GM12878 (cell line): ENCODE measurements at regions not wholly inside any gene's neighbourhood (a gene's known extent, or its start where the extent isn't known, plus 50 kb on each side); places are given as distances from the start of the nearest gene placed in this dataset.

ENCODE experiments used
- ATAC-seq: fragments of 200-7000 bp; cut with Tn5 transposase; 3 replicates; pipeline ENCODE4 v1.9.1; 2020; ENCODE audit warnings: mild to moderate bottlenecking, moderate library complexity
- BruUV-seq: library from RNA; stranded (reverse); fragments of 400-500 nt; replicated peaks from 2 replicates; lab custom pipeline; 2021; lab: Mats Ljungman, UMichigan
- CTCF ChIA-PET: fragments of 300-600 bp; sonication (Branson Sonifier 250); formaldehyde crosslinking; extraction: SDS; loops from one replicate; lab custom pipeline; 2021; ENCODE audit warnings: inconsistent platforms; lab: Yijun Ruan, JAX
- POLR2A ChIA-PET: fragments of 350-600 bp; formaldehyde crosslinking; extraction: SDS; loops from one replicate; lab custom pipeline; 2021; ENCODE audit warnings: inconsistent platforms; lab: Charles Lee
- RAD21 ChIA-PET: fragments of 300-600 bp; sonication (Branson Sonifier 250); formaldehyde crosslinking; loops from one replicate; lab custom pipeline; 2023; ENCODE audit warnings: antibody characterized with exemption; ENCODE audit not compliant: unreplicated experiment; lab: Charles Lee
- SMC1A ChIA-PET: fragments of 300-600 bp; sonication (Branson Sonifier 250); formaldehyde crosslinking; loops from one replicate; lab custom pipeline; 2023; ENCODE audit not compliant: unreplicated experiment, uncharacterized antibody; lab: Charles Lee
- DNase-seq: peaks from one replicate; pipeline ENCODE4 v3.0.0-alpha.2; 2011; ENCODE audit warnings: low read depth, low spot score
- FAIRE-seq: peaks from 3 replicates; lab custom pipeline; 2011; peaks lifted over from hg19 to GRCh38; lab: Jason Lieb, UNC
- H2AFZ ChIP-seq: 2 replicates; pipeline ENCODE4 v1.6.0; 2011; ENCODE audit warnings: low read depth, low read length, control low read depth; ENCODE audit not compliant: control insufficient read depth
- H3K27ac ChIP-seq: 2 replicates; pipeline ENCODE4 v1.5.1; 2011; ENCODE audit warnings: control low read depth; ENCODE audit not compliant: control insufficient read depth, insufficient read depth
- H3K27me3 ChIP-seq, 2 experiments: replicated peaks in 1 of 2; 2 replicates each; pipeline versions ENCODE4 v1.6.0 to v1.6.1; 2011; ENCODE audit warnings: low read length in 1 of 2; ENCODE audit not compliant: control insufficient read depth in 2 of 2, insufficient read depth in 2 of 2
- H3K36me3 ChIP-seq, 2 experiments: 2 replicates each; pipeline ENCODE4 v1.5.1; 2011; ENCODE audit warnings: low read length in 1 of 2; ENCODE audit not compliant: control insufficient read depth in 2 of 2, insufficient read depth in 2 of 2
- H3K4me1 ChIP-seq: 2 replicates; pipeline ENCODE4 v1.6.1; 2011; ENCODE audit warnings: mild to moderate bottlenecking, low read length, moderate library complexity, mixed read lengths; ENCODE audit not compliant: control insufficient read depth, insufficient read depth
- H3K4me2 ChIP-seq: 2 replicates; pipeline ENCODE4 v1.6.0; 2011; ENCODE audit warnings: control low read depth; ENCODE audit not compliant: control insufficient read depth, insufficient read depth
- H3K4me3 ChIP-seq: fragments of 200-600 bp; sonication (generic); 2 replicates; pipeline ENCODE4 v1.5.1; 2016
- H3K79me2 ChIP-seq: 2 replicates; pipeline ENCODE4 v1.6.0; 2011; ENCODE audit warnings: low read length; ENCODE audit not compliant: control insufficient read depth, insufficient read depth
- H3K9ac ChIP-seq: 2 replicates; pipeline ENCODE4 v1.8.0; 2011; ENCODE audit warnings: low read length, control low read depth, mixed read lengths; ENCODE audit not compliant: control insufficient read depth, insufficient read depth
- H3K9me3 ChIP-seq: replicated peaks from 3 replicates; pipeline ENCODE4 v1.5.1; 2011; ENCODE audit warnings: mild to moderate bottlenecking, low read length; ENCODE audit not compliant: control insufficient read depth, insufficient read depth
- H4K20me1 ChIP-seq: 2 replicates; pipeline ENCODE4 v1.6.0; 2011; ENCODE audit not compliant: control insufficient read depth, insufficient read depth
- E4F1 ChIP-seq: fragments of 450-650 bp; IDR thresholded peaks from 2 replicates; pipeline ENCODE4 v1.6.1; 2018; ENCODE audit warnings: borderline replicate concordance, mild to moderate bottlenecking; ENCODE audit not compliant: partially characterized antibody
- GABPA ChIP-seq: IDR thresholded peaks from 2 replicates; pipeline ENCODE4 v1.6.1; 2014; ENCODE audit warnings: antibody characterized with exemption, low read depth, mild to moderate bottlenecking, inconsistent platforms
- HDGF ChIP-seq: fragments of 450-650 bp; IDR thresholded peaks from 2 replicates; pipeline ENCODE4 v1.6.1; 2016; ENCODE audit warnings: antibody characterized with exemption
- NRF1 ChIP-seq: conservative IDR thresholded peaks from 2 replicates; pipeline ENCODE4 v1.6.1; 2011; ENCODE audit warnings: mild to moderate bottlenecking, low read depth, low read length, improper control_type of control experiment
- RELA ChIP-seq: fragments of 450-650 bp; IDR thresholded peaks from 2 replicates; pipeline ENCODE4 v1.8.0; 2014; ENCODE audit warnings: borderline replicate concordance; ENCODE audit not compliant: partially characterized antibody
- REST ChIP-seq: IDR thresholded peaks from 2 replicates; pipeline ENCODE4 v1.6.1; 2012; ENCODE audit warnings: mild to moderate bottlenecking, low read depth, low read length
- SUZ12 ChIP-seq: fragments of 200-600 bp; sonication (generic); IDR thresholded peaks from one replicate; pipeline ENCODE4 v1.6.1; 2018; ENCODE audit warnings: antibody characterized with exemption, mild to moderate bottlenecking; ENCODE audit not compliant: unreplicated experiment
- WGBS: methylation state at CpG from one replicate; pipeline ENCODE4 v1.1.6; 2016; ENCODE audit warnings: low lambda C conversion rate; ENCODE audit not compliant: insufficient replicate concordance, insufficient coverage; ENCODE audit errors: missing lambda C conversion rate; 5-methylcytosine and 5-hydroxymethylcytosine counted together
- in situ Hi-C: fragments of 300-500 bp; cut with MboI; formaldehyde crosslinking; loops from 9 replicates; pipeline ENCODE4 v1.14.3; 2018; ENCODE audit warnings: mixed read lengths
- intact Hi-C: fragments of 100-400 bp; cut with micrococcal nuclease; formaldehyde crosslinking; loops from one replicate; pipeline ENCODE4 v1.14.2; 2022; ENCODE audit not compliant: unreplicated experiment
- TF ChIP-seq, protein P1 (sequence below): fragments of 450-650 bp; IDR thresholded peaks from 2 replicates; pipeline ENCODE4 v1.6.1; 2017; ENCODE audit warnings: borderline replicate concordance
- TF ChIP-seq, protein P2 (sequence below): fragments of 450-650 bp; conservative IDR thresholded peaks from 2 replicates; pipeline ENCODE4 v1.6.1; 2017; ENCODE audit warnings: mild to moderate bottlenecking, moderate library complexity

- no TSS peak for BruUV-seq
- in situ Hi-C loops (no loop called here), intact Hi-C loops (no loop called here)
- H3K4me2 ChIP-seq: no peak overlapping the region
- ChIA-PET CTCF (interaction anchor here (1.0 to 1.1 kb wide), 2 partner anchors 13 to 18 kb away, joined by 3 to 4 read pairs; no protein-coding TSS in a partner anchor), RAD21 (no interaction called here), POLR2A (no interaction called here), SMC1A (interaction anchor here (0.7 kb wide), 1 partner anchor 18 kb away, joined by 3 read pairs; no protein-coding TSS in a partner anchor)
- no peak for DNase-seq
- WGBS: 0% methylated on average over 1 of the region's 1 CpG
- no peaks in the 10 kb centered on the region; the same call in 1 of the 2 replicates for H4K20me1 ChIP-seq
- TF ChIP-seq GABPA (no peak), NRF1 (no peak), REST (no peak), E4F1 (no peak), SUZ12 (no peak), RELA (no peak), HDGF (no peak)
- TF ChIP-seq, protein P1, sequence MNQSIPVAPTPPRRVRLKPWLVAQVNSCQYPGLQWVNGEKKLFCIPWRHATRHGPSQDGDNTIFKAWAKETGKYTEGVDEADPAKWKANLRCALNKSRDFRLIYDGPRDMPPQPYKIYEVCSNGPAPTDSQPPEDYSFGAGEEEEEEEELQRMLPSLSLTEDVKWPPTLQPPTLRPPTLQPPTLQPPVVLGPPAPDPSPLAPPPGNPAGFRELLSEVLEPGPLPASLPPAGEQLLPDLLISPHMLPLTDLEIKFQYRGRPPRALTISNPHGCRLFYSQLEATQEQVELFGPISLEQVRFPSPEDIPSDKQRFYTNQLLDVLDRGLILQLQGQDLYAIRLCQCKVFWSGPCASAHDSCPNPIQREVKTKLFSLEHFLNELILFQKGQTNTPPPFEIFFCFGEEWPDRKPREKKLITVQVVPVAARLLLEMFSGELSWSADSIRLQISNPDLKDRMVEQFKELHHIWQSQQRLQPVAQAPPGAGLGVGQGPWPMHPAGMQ: no peak
- TF ChIP-seq, protein P2, sequence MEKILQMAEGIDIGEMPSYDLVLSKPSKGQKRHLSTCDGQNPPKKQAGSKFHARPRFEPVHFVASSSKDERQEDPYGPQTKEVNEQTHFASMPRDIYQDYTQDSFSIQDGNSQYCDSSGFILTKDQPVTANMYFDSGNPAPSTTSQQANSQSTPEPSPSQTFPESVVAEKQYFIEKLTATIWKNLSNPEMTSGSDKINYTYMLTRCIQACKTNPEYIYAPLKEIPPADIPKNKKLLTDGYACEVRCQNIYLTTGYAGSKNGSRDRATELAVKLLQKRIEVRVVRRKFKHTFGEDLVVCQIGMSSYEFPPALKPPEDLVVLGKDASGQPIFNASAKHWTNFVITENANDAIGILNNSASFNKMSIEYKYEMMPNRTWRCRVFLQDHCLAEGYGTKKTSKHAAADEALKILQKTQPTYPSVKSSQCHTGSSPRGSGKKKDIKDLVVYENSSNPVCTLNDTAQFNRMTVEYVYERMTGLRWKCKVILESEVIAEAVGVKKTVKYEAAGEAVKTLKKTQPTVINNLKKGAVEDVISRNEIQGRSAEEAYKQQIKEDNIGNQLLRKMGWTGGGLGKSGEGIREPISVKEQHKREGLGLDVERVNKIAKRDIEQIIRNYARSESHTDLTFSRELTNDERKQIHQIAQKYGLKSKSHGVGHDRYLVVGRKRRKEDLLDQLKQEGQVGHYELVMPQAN: no peak
- no peak for ATAC-seq
- H3K79me2 ChIP-seq: no peaks in the 10 kb centered on the region
- H2AFZ ChIP-seq: no peak overlapping the region
- H3K27me3 ChIP-seq: no peaks in the 10 kb centered on the region
- no peak for FAIRE-seq
- no peaks in the 10 kb centered on the region for H3K36me3 ChIP-seq
- no peak overlapping the region for H3K4me3 ChIP-seq
- H3K9ac ChIP-seq: no peak overlapping the region
- no peaks in the 10 kb centered on the region for H3K4me1 ChIP-seq
- no peaks in the 10 kb centered on the region for H3K9me3 ChIP-seq
- no peak overlapping the region for H3K27ac ChIP-seq
These were observed 769.5 kb upstream of the API5 start for GRCh38 chr11:42542336-42542735.
